WTC11 (cell line): ENCODE measurements at regions not wholly inside any gene's neighbourhood (a gene's known extent, or its start where the extent isn't known, plus 50 kb on each side); places are given as distances from the start of the nearest gene placed in this dataset.

ENCODE experiments used
- ATAC-seq: fragments of 200-7000 bp; cut with Tn5 transposase; 2 replicates; pipeline ENCODE4 v1.10.0; 2021; ENCODE audit warnings: mild to moderate bottlenecking, moderate library complexity
- CTCF ChIA-PET: fragments of 300-600 bp; sonication (Branson Sonifier 250); formaldehyde crosslinking; loops from one replicate; lab custom pipeline; 2021; ENCODE audit warnings: antibody characterized with exemption; lab: Charles Lee
- POLR2A ChIA-PET: fragments of 350-600 bp; sonication (Branson Sonifier 250); formaldehyde crosslinking; loops from one replicate; lab custom pipeline; 2021; ENCODE audit warnings: antibody characterized with exemption; lab: Charles Lee
- DNase-seq: peaks from one replicate; pipeline ENCODE4 v3.0.0; 2021; ENCODE audit warnings: low spot score
- H3K27ac Mint-ChIP-seq: 2 replicates; pipeline ENCODE4 v1.8.0; 2021; ENCODE audit warnings: mixed read lengths
- H3K27me3 Mint-ChIP-seq: 2 replicates; pipeline ENCODE4 v1.8.0; 2021; ENCODE audit warnings: low read depth, mild to moderate bottlenecking, moderate library complexity, mixed read lengths
- H3K36me3 Mint-ChIP-seq: 2 replicates; pipeline ENCODE4 v1.8.0; 2021; ENCODE audit warnings: mixed read lengths
- H3K4me1 Mint-ChIP-seq: 2 replicates; pipeline ENCODE4 v1.8.0; 2022; ENCODE audit warnings: mixed read lengths
- H3K4me3 Mint-ChIP-seq: 2 replicates; pipeline ENCODE4 v1.8.0; 2021; ENCODE audit warnings: mild to moderate bottlenecking, moderate library complexity, mixed read lengths
- H3K9me3 Mint-ChIP-seq: 2 replicates; pipeline ENCODE4 v1.8.0; 2021; ENCODE audit warnings: mixed read lengths
- AR ChIP-seq: fragments of 250-450 bp; sonication (Bioruptor Pico); IDR thresholded peaks from 2 replicates; pipeline ENCODE4 v1.9.0; 2021; ENCODE audit warnings: mild to moderate bottlenecking
- ATF6 ChIP-seq: sonication (generic); formaldehyde crosslinking; IDR thresholded peaks from 2 replicates; pipeline ENCODE4 v1.8.1; 2023; ENCODE audit warnings: mild to moderate bottlenecking, missing genetic modification reagents
- CTCF ChIP-seq: fragments of 200-600 bp; IDR thresholded peaks from 2 replicates; pipeline ENCODE4 v1.8.0; 2022; ENCODE audit warnings: antibody characterized with exemption
- E2F5 ChIP-seq: sonication (generic); formaldehyde crosslinking; IDR thresholded peaks from 2 replicates; pipeline ENCODE4 v1.8.1; 2022; ENCODE audit warnings: mild to moderate bottlenecking, moderate library complexity, missing genetic modification reagents
- ERG ChIP-seq: fragments of 250-450 bp; sonication (Bioruptor Pico); IDR thresholded peaks from 2 replicates; pipeline ENCODE4 v1.8.0; 2021; ENCODE audit warnings: mild to moderate bottlenecking
- GRHL2 ChIP-seq: fragments of 250-450 bp; sonication (Bioruptor Pico); IDR thresholded peaks from 2 replicates; pipeline ENCODE4 v1.8.0; 2022; ENCODE audit warnings: mild to moderate bottlenecking, moderate library complexity; ENCODE audit not compliant: insufficient replicate concordance, severe bottlenecking
- GTF2I ChIP-seq: fragments of 250-450 bp; sonication (Bioruptor Pico); conservative IDR thresholded peaks from 2 replicates; pipeline ENCODE4 v1.4.0; 2021; ENCODE audit warnings: mild to moderate bottlenecking
- HMGA2 ChIP-seq: fragments of 250-450 bp; sonication (Bioruptor Pico); IDR thresholded peaks from 2 replicates; pipeline ENCODE4 v1.4.0; 2021; ENCODE audit warnings: mild to moderate bottlenecking, moderate library complexity
- JAZF1 ChIP-seq: fragments of 250-450 bp; sonication (Bioruptor Pico); IDR thresholded peaks from 2 replicates; pipeline ENCODE4 v1.9.0; 2021; ENCODE audit warnings: moderate library complexity, mild to moderate bottlenecking, inconsistent platforms
- JUN ChIP-seq: sonication (generic); formaldehyde crosslinking; IDR thresholded peaks from 2 replicates; pipeline ENCODE4 v1.8.0; 2023; ENCODE audit warnings: mild to moderate bottlenecking, missing genetic modification reagents
- MLX ChIP-seq: sonication (generic); formaldehyde crosslinking; IDR thresholded peaks from 2 replicates; pipeline ENCODE4 v1.8.1; 2023; ENCODE audit warnings: mild to moderate bottlenecking, missing genetic modification reagents, moderate library complexity
- OVOL2 ChIP-seq: fragments of 250-450 bp; sonication (Bioruptor Pico); IDR thresholded peaks from 2 replicates; pipeline ENCODE4 v1.9.0; 2021; ENCODE audit warnings: mild to moderate bottlenecking, borderline replicate concordance
- SP1 ChIP-seq: sonication (generic); formaldehyde crosslinking; conservative IDR thresholded peaks from 2 replicates; pipeline ENCODE4 v1.8.1; 2022; ENCODE audit warnings: missing genetic modification reagents
- TEAD4 ChIP-seq: sonication (generic); formaldehyde crosslinking; IDR thresholded peaks from 2 replicates; pipeline ENCODE4 v1.8.0; 2022; ENCODE audit warnings: mild to moderate bottlenecking, missing genetic modification reagents
- TP53 ChIP-seq: sonication (generic); formaldehyde crosslinking; IDR thresholded peaks from 2 replicates; pipeline ENCODE4 v1.8.1; 2023; ENCODE audit warnings: mild to moderate bottlenecking, missing genetic modification reagents
- USF2 ChIP-seq: sonication (generic); formaldehyde crosslinking; IDR thresholded peaks from 2 replicates; pipeline ENCODE4 v1.8.1; 2023; ENCODE audit warnings: mild to moderate bottlenecking, missing genetic modification reagents, moderate library complexity
- ZNF219 ChIP-seq: sonication (generic); formaldehyde crosslinking; IDR thresholded peaks from 2 replicates; pipeline ENCODE4 v1.8.0; 2023; ENCODE audit warnings: missing genetic modification reagents, mild to moderate bottlenecking, borderline replicate concordance
- ZNF232 ChIP-seq: sonication (generic); formaldehyde crosslinking; IDR thresholded peaks from 2 replicates; pipeline ENCODE4 v1.8.0; 2022; ENCODE audit warnings: mild to moderate bottlenecking, missing genetic modification reagents
- ZNF281 ChIP-seq: sonication (generic); formaldehyde crosslinking; IDR thresholded peaks from 2 replicates; pipeline ENCODE4 v1.8.0; 2023; ENCODE audit warnings: mild to moderate bottlenecking, missing genetic modification reagents
- ZNF317 ChIP-seq: sonication (generic); formaldehyde crosslinking; IDR thresholded peaks from 2 replicates; pipeline ENCODE4 v1.8.1; 2023; ENCODE audit warnings: low read depth, mild to moderate bottlenecking, moderate library complexity, missing genetic modification reagents, borderline replicate concordance
- ZNF416 ChIP-seq: fragments of 250-450 bp; sonication (Bioruptor Pico); IDR thresholded peaks from 2 replicates; pipeline ENCODE4 v1.9.0; 2021; ENCODE audit warnings: mild to moderate bottlenecking, inconsistent platforms

DNA sequence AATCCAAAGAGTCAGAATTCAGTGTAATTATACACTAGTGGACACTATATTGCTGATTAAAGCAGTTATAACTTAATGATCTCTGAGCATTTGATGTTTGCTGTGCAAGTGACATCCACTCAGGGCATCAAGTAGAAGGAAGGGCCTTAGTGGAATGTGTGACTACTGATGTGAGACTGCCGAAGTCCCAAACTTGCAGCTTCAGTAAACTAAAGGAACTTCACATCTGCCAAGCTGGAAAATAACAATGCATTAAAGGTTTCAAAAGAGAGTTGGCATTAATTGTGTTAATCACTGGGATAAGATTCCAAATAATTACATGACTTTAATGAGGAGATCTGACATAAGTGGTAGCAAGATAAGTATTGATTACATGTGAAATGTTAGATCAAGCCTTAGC lies 52.5 kb upstream of the SLC25A4 start (continued):
- TF ChIP-seq ATF6 (CRISPR knock-in tag) (no peak), USF2 (no peak), ZNF281 (CRISPR knock-in tag) (no peak), AR (CRISPR knock-in tag) (no peak), JUN (CRISPR knock-in tag) (no peak), ZNF232 (CRISPR knock-in tag) (no peak), TEAD4 (CRISPR knock-in tag) (no peak), MLX (no peak), ZNF317 (no peak), E2F5 (CRISPR knock-in tag) (no peak), GTF2I (CRISPR knock-in tag) (no peak), ZNF416 (CRISPR knock-in tag) (no peak), CTCF (no peak)

GRCh38 chr4:185092535-185093197 lies 50.4 kb upstream of the SLC25A4 start:
- Mint-ChIP-seq H3K27ac (no peak overlapping the region), H3K9me3 (peaks cover 4% of the 10 kb centered on the region; the same call in 1 of the 2 replicates), H3K36me3 (no peaks in the 10 kb centered on the region), H3K4me1 (peaks cover 33% of the 10 kb centered on the region), H3K4me3 (no peak overlapping the region), H3K27me3 (no peaks in the 10 kb centered on the region)
- ATAC-seq (no peak), DNase-seq (no peak)
- ChIA-PET POLR2A (no interaction called here), CTCF (no interaction called here)
- TF ChIP-seq SP1 (no peak), JAZF1 (no peak), GTF2I (CRISPR knock-in tag) (no peak), OVOL2 (CRISPR knock-in tag) (no peak), ZNF219 (CRISPR knock-in tag) (no peak), ERG (CRISPR knock-in tag) (no peak), HMGA2 (CRISPR knock-in tag) (no peak), TP53 (no peak), ZNF232 (CRISPR knock-in tag) (no peak), GRHL2 (CRISPR knock-in tag) (no peak)
